Cerebellar cortex (tissue), 1 donor: ENCODE measurements at regions not wholly inside any gene's neighbourhood (a gene's known extent, or its start where the extent isn't known, plus 50 kb on each side); places are given as distances from the start of the nearest gene placed in this dataset.

ENCODE experiments used
- DNase-seq: peaks from one replicate; pipeline ENCODE4 v3.0.0-alpha.2; 2015; ENCODE audit warnings: low spot score

DNA sequence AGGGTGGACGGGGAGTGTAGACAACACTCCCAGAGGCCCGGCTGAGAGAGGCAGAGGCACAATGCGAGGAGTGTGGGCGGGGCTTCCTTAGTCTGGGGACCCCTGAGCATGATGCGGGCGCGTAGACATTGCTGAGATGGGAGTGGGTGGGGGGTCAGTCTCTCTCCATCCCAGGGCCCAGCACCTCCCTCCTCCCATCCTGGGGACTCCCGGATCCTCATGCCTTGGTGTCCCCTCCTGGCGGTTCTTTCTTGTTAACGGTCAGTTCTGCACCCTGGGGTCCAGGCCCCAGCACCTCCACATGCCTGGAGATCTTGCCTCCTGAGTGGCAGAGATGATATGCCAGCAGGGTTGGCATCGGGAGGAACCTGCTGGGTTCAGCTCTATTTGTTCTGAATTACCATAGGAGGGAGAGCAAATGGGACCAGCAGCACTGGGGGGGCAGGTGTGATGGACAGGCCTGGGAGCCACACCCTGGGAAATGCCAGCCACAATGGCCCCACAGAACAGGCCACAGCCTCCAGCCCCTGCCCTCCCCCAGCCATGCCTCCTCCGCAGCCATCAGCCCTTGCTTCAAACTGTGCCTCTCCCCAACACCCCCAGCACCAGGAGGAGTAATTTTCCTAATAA, 55.7 kb downstream of the RTL6 start:
- no peak for DNase-seq

DNA sequence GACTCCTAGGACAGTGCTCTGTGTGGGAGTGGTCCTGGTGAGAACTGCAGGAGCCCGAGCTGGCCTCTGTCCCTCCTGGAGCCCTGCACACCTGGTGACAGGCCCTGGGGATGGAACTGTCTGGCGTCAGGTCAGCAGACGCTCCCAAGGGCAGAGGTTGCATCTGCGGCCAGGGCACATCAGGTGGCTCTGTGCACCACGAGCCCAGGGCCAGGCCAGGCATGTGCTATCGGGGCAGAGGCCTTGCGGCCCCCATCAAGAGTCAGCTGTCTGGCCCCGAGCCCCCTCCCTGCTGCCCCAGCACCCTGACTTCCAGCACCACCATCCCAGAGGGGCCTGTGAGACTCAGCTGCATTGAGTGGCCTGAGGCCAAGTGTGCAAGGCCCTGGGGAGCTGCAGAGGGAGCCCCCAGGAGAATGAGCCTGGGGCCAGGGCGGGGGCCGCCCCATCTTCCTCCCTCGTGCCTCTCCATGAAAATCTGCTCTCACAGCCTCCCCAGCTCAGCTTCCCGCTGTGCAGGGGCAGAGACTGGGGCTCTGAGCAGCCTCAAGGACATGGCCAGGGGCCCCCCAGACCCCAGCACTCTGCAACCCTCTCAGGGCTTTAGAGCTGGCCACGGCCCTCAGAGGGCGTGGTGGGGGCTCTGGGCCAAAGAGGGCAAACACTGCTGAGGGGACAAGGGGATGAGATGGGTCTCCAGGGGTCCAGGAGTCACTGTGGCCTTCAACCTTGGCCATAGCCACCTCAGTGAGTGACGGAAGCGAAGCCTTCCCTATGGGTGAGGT, 56.4 kb downstream of the RTL6 start:
- DNase-seq: no peak

DNA sequence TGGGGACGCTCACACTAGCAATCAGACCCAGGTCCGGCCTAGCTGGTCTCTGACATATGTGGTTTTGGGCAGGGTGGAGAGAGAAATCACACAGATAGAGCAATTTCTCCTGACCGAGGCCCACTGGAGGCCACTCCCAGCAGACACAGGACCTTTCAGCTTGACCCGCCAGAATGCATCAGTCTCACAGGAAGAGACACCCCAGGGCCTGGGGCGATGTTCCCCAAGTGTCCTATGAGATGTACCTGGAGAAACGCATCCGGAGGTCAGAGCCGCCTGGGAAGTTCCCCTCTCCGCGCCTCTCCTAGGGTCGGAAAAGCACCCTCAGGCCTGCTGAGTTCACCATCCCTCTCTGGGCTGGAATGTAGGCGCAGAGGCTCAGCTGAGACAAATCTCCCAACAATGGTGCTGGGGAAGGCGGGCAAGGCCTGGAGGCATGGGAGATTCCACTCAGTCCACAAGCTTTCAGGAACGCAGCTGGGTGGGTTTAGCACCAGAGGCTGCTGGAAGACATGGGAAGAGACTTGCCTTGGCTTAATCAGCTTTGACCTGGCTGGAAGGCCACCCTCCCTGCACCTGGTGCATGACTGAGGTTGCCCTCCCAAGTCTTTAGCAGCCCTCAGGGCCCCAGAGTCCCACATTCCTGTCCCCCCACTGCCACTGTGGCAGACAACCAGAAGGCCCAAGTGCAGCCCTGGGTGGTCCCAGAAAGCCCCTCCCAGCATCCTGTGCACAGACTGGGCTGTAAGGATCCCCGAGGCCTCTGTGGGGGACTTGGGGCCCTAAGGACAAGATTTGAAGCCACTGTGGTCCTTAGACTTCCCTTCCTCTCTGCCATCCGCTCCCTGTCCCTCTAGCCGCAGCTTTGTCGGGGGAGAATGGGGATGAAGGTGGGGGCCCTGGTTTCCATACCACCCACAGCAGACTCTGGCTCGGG, 57.5 kb downstream of the RTL6 start:
- DNase-seq: no peak

DNA sequence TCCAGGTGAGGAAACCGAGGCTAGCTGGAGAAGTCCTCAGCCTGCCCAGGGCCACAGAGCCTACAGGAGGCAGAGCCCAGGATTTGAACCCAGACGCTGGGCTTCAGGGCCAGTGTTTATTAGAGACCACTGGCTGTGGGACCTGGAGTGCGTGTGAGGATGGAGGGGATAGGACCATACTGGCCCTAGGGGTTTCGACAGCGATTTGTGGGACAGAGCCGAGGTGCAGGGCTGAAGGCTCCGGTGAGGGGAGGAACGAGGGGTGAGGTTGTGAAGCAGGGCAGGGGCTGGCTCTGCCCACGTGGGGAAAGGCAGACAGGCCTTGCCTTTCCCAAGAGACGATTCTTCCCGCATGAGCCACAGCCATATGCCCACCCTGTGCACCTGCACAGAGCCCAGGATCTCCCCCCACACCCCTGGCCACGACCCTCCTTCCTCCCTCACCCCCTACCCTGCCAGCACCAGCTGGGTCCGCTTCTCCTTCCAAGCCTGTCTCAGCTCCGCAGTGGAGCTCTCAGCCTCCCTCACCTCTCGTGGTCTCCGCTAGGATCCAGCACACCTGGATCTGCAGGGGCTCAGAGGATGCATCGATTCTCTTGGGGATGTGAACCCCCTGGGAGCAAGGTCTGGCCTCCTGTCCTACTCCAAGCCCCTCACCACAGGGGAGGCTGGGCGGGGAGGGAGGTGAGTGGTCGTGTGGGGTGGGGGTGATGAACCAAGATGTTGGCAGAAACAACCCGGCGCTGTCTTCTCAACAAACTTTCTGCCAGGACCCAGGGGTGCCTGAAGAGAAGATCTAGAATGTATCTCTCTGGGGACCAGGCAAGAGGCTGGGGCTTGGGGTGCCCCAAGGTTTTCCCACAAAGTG, 58.4 kb downstream of the RTL6 start:
- no peak for DNase-seq

DNA sequence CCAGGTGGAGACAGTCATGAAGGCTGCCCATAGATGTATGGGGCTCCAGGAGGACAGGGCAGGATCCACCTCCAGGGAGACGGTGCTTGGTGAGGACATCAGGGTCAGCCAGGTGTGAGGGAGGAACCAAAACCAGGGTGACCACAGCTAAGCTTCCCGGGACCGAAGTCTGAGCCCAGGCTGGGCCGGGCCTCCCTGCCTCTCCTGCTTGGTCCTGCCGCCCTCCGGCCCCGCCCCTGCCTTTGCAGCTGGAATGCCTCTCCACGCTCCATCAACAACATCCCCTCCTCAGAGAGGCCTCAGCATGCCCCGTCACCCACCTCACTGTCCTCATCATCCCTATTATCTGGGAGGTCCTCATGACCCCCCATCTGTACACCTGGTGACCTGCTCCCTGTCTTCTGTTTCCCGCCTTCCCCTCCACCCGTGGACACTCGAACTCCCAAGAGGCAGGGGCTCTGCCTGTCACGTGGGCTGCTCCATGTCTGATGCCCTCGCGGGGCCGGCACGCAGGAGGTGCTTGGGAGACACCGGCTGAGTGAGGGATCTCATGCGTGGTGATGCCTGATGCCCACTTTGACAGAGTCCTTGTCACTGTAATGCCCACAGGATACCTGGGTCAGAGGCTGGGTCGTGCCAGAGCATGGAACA, 59.4 kb downstream of the RTL6 start:
- no peak for DNase-seq

DNA sequence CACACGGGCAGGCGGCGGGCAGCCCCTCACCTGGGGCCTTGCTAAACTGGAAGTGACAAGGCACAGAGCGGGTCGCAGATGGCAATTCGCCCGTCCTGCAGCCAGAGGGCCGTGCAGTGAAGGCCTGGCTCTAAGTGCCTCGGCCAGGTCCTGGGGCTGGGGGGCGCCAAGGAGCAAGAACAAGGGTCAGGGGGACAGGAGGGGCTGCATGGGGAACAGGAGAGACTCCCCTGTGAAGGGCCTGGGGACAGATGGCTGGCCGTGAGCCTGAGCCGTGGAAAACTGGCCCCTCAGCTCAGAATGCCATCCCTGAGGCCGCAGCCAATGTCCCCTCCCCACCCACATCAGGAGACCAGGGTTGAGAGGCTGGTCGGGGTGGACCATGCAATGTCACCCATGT, 60.0 kb downstream of the RTL6 start:
- no peak for DNase-seq

DNA sequence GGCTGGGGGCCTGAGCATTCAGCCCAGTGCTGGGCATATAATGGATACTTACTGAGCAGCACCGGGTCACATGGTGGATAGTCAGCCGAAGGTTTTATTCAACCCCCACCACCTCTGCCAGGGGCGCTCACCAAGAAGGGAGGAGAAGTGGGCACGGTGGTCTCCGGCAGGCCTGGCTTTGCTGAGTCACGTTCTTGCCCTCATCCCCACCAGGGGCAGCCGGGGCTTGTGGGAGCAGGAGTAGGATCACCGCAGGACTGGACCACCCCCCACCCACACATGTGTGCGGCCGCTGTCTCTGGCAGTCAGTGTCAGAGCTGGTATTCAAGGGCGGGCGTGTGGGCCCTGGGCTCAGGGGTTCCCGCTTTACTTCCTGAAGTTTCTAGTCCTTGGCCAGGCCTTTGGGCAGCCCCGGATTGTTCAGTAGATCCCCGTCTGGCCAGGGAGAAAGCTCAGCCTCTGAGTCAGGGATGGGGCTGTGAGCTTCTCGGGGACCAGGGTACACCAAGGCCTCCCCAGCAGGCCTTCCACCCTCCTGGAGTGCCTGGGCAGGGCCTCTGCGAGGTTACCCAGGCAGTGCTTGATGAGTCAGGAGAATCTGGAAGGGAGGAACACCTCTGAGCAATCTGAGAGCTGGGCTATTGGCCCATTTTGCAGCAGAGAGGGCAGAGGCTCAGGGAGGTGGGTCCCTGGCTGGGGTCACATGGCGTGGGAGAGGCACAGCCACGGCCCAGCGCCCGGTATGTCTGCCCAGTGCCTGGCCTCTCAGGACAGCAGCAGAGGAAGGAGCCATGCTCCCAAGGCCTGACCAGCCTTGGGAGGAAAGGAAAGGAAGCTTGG, 60.6 kb downstream of the RTL6 start:
- DNase-seq: no peak

DNA sequence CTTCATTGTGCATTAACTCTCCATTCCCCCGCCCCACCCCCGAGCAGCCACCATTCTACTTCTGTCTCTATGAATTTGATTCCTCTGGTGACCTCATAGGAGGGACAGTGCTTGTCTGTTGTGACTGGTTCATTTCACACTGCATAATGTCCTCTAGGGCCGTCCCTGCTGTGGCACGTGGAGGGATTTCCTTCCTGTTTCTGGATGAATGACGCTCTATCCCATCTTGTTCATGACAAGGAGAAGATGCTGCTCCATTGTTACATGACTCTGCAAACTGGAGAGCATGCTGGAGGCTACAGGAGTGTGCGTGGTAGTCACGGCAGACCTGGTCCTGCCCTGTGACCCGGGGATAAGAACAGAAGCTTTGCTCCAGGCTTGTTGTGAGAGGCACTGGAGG, 61.3 kb downstream of the RTL6 start:
- no peak for DNase-seq

DNA sequence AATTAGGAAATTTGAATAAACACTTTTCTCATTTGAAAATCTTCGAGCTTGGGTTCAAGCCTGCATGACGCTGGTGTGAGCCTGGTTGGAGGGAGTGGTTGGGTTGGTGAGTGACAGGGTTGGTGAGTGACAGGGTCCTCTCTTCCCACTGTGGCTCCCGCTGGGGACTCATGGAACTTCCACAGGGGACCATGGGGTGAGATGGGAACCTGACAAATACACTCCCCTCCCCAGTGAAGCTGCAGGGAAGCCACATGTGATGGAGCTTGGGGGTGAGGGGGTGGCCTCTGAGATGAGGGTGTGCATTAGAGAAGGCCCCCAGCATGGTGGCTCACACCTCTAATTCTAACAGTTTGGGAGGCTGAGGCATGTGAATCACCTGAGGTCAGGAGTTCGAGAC, 66.8 kb downstream of the RTL6 start:
- DNase-seq: no peak

DNA sequence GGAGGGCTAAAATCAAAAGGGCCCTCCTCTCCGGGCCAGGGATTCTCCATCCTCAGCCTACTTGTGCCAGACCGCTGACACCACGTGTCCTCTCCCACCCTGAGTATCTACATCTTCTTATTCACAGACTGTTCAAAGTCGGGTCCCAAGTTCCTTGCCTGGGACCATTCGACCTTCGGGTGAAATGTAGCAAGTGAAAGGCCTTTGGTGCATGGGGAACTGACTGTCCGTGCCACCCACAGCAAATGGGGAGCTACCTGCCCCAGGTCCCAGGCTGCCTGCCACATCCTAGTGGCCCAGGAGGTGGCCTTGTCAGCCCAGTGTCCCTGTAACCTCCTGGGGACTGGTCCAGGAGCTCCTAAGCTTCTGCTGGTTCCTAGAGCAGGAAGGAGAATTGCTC, 67.3 kb downstream of the RTL6 start:
- no peak for DNase-seq

DNA sequence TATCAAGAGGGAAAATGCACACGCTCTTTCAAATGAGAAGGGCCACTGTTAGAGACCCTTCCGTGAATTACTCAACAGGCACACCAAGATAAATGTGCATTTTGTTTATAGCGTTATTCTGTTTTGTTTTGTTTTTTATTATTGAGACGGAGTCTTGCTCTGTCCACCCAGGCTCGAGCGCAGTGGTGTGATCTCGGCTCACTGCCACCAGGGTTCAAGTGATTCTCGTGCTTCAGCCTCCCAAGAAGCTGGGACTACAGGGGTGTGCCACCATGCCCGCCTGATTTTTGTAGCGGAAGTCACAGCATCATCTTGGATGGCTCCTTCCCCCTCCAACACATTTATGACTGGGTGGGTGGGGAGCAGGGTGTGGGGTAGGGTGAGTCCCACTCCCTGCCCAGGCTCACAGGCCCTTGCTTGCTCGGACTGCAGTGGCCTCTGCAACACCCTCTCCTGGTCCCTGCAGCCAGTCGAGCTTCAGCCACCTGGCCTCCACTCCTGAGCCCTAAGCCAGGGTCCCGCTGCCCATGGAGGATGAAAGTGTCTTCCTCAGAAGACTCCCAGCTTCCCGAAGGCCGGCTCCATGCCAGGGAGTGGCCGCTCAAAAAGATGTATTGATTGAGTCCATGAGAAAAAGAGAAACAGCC, 68.0 kb downstream of the RTL6 start:
- DNase-seq: no peak

DNA sequence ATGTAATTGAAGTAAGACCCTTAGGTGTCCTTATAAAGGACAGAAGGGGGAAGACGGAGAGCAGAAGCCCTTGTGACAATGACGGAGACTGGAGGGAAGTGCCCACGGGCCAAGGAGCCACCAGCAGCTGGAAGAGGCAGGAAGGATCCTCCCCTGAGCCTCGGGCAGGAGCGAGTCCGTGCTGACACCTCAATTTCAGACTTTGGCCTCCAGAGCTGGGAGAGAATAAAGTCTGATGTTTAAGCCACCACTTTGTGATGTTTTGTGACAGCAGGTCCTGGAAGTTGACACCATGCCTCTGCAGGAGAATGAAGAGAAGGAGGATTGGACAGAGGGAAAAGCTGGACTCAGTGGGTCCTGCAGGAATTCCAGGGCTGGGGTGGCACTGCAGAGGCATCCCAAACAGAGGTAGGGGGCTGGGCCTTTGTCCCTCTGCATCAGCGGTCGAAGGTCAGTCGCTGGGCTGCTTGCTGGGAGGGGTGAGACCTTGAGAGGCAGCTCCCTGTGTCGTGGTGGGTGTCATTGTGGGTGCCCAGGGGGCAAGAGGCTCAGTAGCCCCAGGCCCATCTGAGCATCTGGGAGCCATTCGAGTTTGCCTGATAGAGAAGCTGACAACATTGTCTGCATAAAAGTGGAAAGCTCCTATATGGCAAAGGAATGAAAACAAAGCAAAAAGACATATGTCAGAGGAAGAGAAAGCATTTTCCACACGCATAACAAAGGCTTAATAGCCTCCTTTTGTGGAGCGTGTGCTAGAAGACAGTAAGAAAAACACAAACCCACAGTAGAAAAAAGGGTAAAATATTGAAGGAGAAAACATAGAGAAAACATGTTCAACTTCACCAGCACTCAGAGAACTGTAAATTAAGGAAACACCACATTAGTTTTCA, 68.8 kb downstream of the RTL6 start:
- no peak for DNase-seq

DNA sequence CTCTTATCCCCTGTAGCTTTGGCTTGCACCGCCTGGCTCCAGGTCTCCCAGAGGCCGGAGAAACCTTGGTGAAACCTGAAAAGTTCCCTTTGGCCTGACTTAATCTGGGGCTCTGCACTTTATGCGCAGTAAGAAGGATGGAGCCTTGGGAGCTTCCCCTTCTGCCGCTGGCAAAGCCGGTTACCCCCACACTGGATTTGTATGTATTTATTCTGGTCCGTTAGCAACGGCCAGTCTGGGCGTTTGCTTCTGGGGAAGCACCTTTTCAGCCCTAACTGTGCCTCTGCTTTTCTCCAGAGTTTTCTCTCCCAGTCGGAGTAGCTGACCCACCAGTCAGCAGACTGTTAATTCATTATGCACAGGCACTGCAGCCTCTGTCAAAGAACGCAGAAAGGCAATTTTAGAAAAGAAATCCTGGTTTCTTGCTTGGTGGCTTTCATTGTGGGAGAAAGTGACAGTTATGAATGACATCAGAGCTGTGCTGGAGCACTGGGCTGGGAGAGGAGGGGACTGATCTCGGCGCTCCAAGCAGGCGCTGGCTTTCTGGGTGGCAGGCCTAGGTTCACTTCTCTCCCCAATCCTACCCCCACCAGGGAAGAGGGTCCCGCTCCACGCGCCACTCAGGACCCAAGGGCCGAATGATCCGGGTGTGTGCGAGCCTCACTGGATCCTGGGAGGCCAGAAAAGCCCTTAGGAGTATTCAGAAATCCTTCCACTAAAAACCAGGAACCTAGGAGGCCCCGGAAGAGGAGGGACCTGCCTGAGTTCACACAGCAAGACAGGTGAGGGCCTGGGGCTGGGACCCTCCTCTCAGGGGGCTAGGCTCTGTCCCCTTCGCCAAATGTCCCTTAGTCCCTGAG, 70.2 kb downstream of the RTL6 start:
- DNase-seq: no peak

DNA sequence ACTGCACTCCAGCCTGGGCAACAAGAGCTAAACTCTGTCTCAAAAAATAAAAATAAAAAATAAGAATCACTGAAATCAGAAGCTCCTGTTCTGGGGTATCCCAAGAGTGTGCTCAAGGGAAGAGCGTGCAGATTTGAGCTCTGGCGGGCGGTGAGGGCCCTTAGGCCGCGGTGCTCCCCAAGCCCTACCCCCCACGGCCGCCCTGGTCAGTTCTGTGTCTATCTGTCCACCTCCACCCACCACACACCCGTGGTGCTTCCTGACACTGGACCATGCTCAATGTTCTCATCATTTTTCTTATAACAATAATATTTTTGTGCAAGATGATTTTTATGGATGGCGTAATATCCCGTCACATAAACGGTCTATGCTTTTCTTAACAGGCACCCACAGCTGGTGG, 71.1 kb downstream of the RTL6 start:
- DNase-seq: no peak

DNA sequence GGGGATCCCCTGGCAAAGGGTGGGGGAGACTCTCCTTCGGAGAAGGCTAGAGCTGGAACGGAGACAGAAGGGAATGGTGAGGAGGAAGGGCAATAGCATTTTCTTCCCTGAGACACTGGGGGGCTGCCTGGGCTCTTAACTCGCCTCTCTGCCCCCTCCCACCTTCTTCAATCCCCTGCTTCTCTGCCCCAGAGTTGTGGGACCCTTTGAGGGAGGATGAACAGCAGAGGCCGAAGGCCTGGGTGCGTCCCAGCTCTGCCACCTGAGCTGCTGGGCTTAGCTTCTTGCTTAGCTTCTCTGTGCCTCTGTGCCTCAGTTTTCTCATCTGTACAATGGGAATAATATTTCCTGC, 72.4 kb downstream of the RTL6 start:
- DNase-seq: no peak

DNA sequence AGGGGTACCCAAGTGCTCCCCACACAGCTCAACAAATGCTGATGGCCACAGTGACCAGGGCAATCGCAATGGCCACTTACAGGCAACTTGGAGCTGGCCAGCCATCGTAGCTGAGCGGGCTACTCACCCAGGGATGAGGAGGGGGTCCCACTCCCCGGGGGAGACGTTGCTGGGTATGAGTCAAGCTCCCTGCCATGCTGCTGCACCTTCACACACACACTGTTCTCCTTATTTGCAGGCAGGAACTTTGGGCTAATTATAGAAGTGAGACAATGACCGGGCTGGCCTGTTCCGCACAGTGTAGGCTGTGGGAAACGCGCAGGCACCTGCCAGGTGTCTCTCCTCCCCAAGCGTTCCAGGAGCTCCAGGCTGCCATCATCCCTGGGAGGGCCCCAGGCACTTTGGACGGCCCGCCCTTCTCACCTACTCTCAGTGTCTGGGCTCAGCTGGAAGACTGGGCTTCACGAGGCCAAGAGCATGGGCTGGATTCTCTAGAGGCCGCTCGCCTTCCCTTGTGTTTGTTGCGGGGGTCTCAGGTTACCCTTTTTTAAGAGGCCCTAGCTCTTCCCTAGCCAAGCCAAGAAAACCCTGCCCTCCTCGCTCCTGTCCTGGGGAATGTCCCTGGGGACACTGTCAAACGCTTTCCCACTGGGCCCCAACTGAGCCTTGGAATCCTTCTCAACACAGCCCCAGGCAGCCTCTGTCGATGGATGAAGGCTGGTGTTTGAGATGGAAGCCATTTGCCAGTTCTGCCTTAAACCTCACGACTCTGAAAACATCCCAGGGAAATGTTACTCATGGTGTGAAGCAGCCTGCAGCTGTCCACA, 73.0 kb downstream of the RTL6 start:
- DNase-seq: no peak

DNA sequence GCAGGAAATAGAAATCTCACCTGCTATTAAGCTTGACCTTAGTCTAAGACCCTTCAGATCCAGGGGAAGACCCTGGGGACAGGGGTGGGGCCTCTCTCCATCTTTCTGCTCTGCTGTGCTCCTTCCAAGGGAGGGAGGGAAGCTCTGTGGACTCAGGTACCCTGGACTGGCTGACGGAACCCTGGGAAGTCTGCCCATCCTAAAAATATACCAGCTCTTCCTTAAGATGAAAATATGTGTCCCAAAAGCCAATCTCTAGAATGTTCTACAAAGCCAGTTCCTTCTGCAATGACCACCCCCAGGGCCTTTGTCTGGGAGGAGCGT, 73.7 kb downstream of the RTL6 start:
- no peak for DNase-seq
